ENCODE measurements at regions not wholly inside any gene's neighbourhood (a gene's known extent, or its start where the extent isn't known, plus 50 kb on each side); places are given as distances from the start of the nearest gene placed in this dataset.

GRCh38 chr15:45946111-45946510 is 311.3 kb downstream of the SQOR start:
- no peak for DNase-seq
- Histone ChIP-seq H3K27ac (ENCODE audit: low read depth, low read length) (no peak overlapping the region), H3K27me3 (ENCODE audit: insufficient read depth, low read length, poor library complexity, severe bottlenecking) (no peaks in the 10 kb centered on the region), H3K9me3 (ENCODE audit: low read length) (no peaks in the 10 kb centered on the region), H3K36me3 (ENCODE audit: insufficient read depth, low read length) (no peaks in the 10 kb centered on the region), H3K4me1 (ENCODE audit: insufficient read depth, low read length) (no peaks in the 10 kb centered on the region), H3K4me3 (ENCODE audit: low read length) (no peak overlapping the region)
- ChIA-PET POLR2A (no interaction called here), CTCF (no interaction called here)
- Mint-ChIP-seq H3K4me3 (no peak overlapping the region), H3K9me3 (peaks cover 2 to 13% (median 2%) of the 10 kb centered on the region in 5 donors), H3K27me3 (peaks cover 0 to 6% of the 10 kb centered on the region in 2 donors), H3K36me3 (peaks cover 0 to 4% (median 0%) of the 10 kb centered on the region in 3 donors), H3K27ac (no peak overlapping the region), H3K4me1 (no peaks in the 10 kb centered on the region)

- H3K27me3 ChIP-seq (ENCODE audit: insufficient read depth, low read length, poor library complexity, severe bottlenecking), result no peaks in the 10 kb centered on the region
- H3K36me3 ChIP-seq (ENCODE audit: insufficient read depth, low read length), result no peaks in the 10 kb centered on the region
- peaks cover 0 to 4% (median 0%) of the 10 kb centered on the region in 3 donors for H3K36me3 Mint-ChIP-seq
- ChIA-PET POLR2A (no interaction called here), CTCF (no interaction called here)
- no peaks in the 10 kb centered on the region for H3K9me3 ChIP-seq (ENCODE audit: low read length)
- H3K4me1 ChIP-seq (ENCODE audit: insufficient read depth, low read length), result no peaks in the 10 kb centered on the region
- no peak overlapping the region for H3K27ac ChIP-seq (ENCODE audit: low read depth, low read length)
- H3K9me3 Mint-ChIP-seq, result peaks cover 2 to 15% (median 4%) of the 10 kb centered on the region in 5 donors
- peaks cover 0 to 8% of the 10 kb centered on the region in 2 donors for H3K27me3 Mint-ChIP-seq
- no peaks in the 10 kb centered on the region for H3K4me1 Mint-ChIP-seq
- H3K4me3 Mint-ChIP-seq, result no peak overlapping the region
- H3K4me3 ChIP-seq (ENCODE audit: low read length), result no peak overlapping the region
- no peak for DNase-seq
- no peak overlapping the region for H3K27ac Mint-ChIP-seq
Observed at GRCh38 chr15:45948181-45948621, 313.4 kb downstream of the SQOR start.

DNA sequence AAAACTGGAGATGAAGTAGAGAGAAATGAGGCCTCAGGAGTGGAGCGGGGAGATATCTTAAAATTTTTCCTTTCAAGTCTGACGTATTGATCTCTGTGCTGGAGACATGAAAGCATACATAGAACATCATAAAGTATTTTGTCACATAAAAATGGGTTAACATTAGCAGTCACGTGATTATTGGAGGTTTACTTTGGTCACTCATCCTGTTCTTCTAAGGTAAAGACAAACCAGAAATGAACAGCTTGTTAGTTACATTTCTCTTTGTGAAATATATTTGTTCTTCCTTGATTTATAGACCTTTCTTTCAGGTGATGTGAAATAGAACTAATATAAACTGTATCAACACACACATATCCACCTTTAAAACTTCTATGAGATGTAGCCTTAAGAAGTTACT is 324.1 kb downstream of the SQOR start:
- Mint-ChIP-seq H3K4me3 (no peak overlapping the region), H3K27me3 (no peaks in the 10 kb centered on the region), H3K9me3 (peaks cover 19 to 33% (median 28%) of the 10 kb centered on the region in 5 donors), H3K4me1 (no peaks in the 10 kb centered on the region), H3K27ac (no peak overlapping the region), H3K36me3 (peaks cover 0 to 3% (median 0%) of the 10 kb centered on the region in 3 donors)
- no peaks in the 10 kb centered on the region for H3K4me1 ChIP-seq (ENCODE audit: insufficient read depth, low read length)
- no peak overlapping the region for H3K4me3 ChIP-seq (ENCODE audit: low read length)
- H3K36me3 ChIP-seq (ENCODE audit: insufficient read depth, low read length), result no peaks in the 10 kb centered on the region
- H3K9me3 ChIP-seq (ENCODE audit: low read length), result no peaks in the 10 kb centered on the region
- no peak for DNase-seq
- no peak overlapping the region for H3K27ac ChIP-seq (ENCODE audit: low read depth, low read length)
- POLR2A ChIA-PET, result no interaction called here
- H3K27me3 ChIP-seq (ENCODE audit: insufficient read depth, low read length, poor library complexity, severe bottlenecking), result no peaks in the 10 kb centered on the region
- CTCF ChIA-PET, result no interaction called here

DNA sequence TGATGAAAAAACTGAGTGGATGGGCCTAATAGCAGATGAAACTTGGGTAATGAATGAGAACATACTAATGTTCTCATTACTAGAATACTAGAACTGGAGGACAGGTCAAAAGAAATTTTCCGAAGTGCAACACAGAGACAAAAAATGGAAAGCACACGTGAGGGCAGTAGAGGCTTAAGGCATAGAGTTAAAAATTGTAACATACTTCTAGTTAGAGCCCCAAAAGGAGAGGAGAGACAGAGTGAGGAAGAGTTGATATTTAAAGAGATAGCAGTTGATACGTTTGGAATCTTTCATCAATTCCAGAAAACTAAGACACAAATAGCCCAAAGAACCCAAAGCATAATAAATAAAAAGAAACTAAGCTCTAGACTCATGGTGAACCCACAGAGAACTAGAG is 327.9 kb downstream of the SQOR start:
- Mint-ChIP-seq H3K27ac (no peak overlapping the region), H3K4me1 (no peaks in the 10 kb centered on the region), H3K36me3 (peaks cover 0 to 3% (median 0%) of the 10 kb centered on the region in 3 donors), H3K27me3 (no peaks in the 10 kb centered on the region), H3K9me3 (peaks cover 16 to 28% (median 26%) of the 10 kb centered on the region in 5 donors), H3K4me3 (no peak overlapping the region)
- H3K27me3 ChIP-seq (ENCODE audit: insufficient read depth, low read length, poor library complexity, severe bottlenecking), result no peaks in the 10 kb centered on the region
- H3K27ac ChIP-seq (ENCODE audit: low read depth, low read length), result no peak overlapping the region
- H3K9me3 ChIP-seq (ENCODE audit: low read length), result no peaks in the 10 kb centered on the region
- no peaks in the 10 kb centered on the region for H3K4me1 ChIP-seq (ENCODE audit: insufficient read depth, low read length)
- no peak overlapping the region for H3K4me3 ChIP-seq (ENCODE audit: low read length)
- no peaks in the 10 kb centered on the region for H3K36me3 ChIP-seq (ENCODE audit: insufficient read depth, low read length)
- ChIA-PET CTCF (no interaction called here), POLR2A (no interaction called here)
- DNase-seq, result no peak

GRCh38 chr15:45970542-45970941 is 335.7 kb downstream of the SQOR start:
- CTCF ChIA-PET, result no interaction called here
- no peak overlapping the region for H3K27ac Mint-ChIP-seq
- no peaks in the 10 kb centered on the region for H3K9me3 ChIP-seq (ENCODE audit: low read length)
- no peaks in the 10 kb centered on the region for H3K4me1 Mint-ChIP-seq
- POLR2A ChIA-PET, result no interaction called here
- H3K27ac ChIP-seq (ENCODE audit: low read depth, low read length), result no peak overlapping the region
- H3K36me3 ChIP-seq (ENCODE audit: insufficient read depth, low read length), result no peaks in the 10 kb centered on the region
- H3K27me3 ChIP-seq (ENCODE audit: insufficient read depth, low read length, poor library complexity, severe bottlenecking), result no peaks in the 10 kb centered on the region
- no peak for DNase-seq
- H3K4me3 Mint-ChIP-seq, result no peak overlapping the region
- H3K36me3 Mint-ChIP-seq, result no peaks in the 10 kb centered on the region
- no peak overlapping the region for H3K4me3 ChIP-seq (ENCODE audit: low read length)
- no peaks in the 10 kb centered on the region for H3K4me1 ChIP-seq (ENCODE audit: insufficient read depth, low read length)
- no peaks in the 10 kb centered on the region for H3K27me3 Mint-ChIP-seq
- peaks cover 0 to 6% (median 4%) of the 10 kb centered on the region in 5 donors for H3K9me3 Mint-ChIP-seq

DNA sequence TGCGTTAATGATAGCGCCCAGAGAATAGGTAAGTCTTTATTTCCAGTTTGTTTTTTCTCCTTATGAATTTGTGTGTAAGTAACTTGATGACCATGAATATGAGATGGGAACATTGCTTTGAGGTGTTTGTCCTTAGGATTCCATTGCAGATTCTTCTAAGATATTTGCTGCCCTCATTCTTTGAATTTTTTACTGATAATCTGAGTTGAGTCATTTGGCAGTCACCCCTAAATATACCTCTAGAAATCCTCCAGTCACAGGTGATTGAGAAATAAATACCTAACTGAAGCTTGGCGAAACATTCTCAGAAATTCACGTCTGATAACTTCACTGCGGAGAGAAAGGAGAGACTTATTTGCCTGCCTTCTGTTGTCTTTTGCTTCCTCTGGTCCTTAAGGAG is 345.5 kb downstream of the SQOR start:
- Mint-ChIP-seq H3K27ac (no peak overlapping the region), H3K36me3 (no peaks in the 10 kb centered on the region), H3K4me1 (no peaks in the 10 kb centered on the region), H3K4me3 (no peak overlapping the region), H3K9me3 (peaks cover 0 to 8% (median 0%) of the 10 kb centered on the region in 5 donors), H3K27me3 (peaks cover 0 to 5% of the 10 kb centered on the region in 2 donors)
- Histone ChIP-seq H3K27me3 (ENCODE audit: insufficient read depth, low read length, poor library complexity, severe bottlenecking) (no peaks in the 10 kb centered on the region), H3K27ac (ENCODE audit: low read depth, low read length) (no peak overlapping the region), H3K36me3 (ENCODE audit: insufficient read depth, low read length) (no peaks in the 10 kb centered on the region), H3K4me1 (ENCODE audit: insufficient read depth, low read length) (no peaks in the 10 kb centered on the region), H3K9me3 (ENCODE audit: low read length) (no peaks in the 10 kb centered on the region), H3K4me3 (ENCODE audit: low read length) (no peak overlapping the region)
- ChIA-PET CTCF (no interaction called here), POLR2A (no interaction called here)
- DNase-seq, result no peak

DNA sequence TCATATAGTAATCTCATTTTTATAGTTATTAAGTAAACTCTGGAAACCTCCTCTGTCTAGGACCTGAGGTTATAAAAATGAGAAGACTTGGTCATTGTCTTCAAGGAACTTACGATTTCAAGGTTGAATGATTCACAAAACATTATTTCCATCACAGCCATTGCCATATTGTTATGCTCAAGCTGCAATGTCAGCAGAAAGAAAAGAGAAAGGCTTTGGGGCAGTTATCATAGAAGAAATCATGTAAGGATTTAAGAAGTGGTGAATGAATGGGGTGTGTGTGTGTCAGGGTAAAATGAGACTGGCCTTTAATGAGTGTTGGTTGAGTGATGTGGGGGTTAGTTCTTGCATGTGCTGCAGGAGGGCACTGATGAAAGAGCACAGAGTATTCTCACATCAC is 346.8 kb downstream of the SQOR start:
- H3K36me3 Mint-ChIP-seq, result no peaks in the 10 kb centered on the region
- Histone ChIP-seq H3K4me3 (ENCODE audit: low read length) (no peak overlapping the region), H3K4me1 (ENCODE audit: insufficient read depth, low read length) (no peaks in the 10 kb centered on the region), H3K9me3 (ENCODE audit: low read length) (no peaks in the 10 kb centered on the region), H3K36me3 (ENCODE audit: insufficient read depth, low read length) (no peaks in the 10 kb centered on the region), H3K27ac (ENCODE audit: low read depth, low read length) (no peak overlapping the region), H3K27me3 (ENCODE audit: insufficient read depth, low read length, poor library complexity, severe bottlenecking) (no peaks in the 10 kb centered on the region)
- H3K27me3 Mint-ChIP-seq, result peaks cover 0 to 5% of the 10 kb centered on the region in 2 donors
- no peak for DNase-seq
- H3K27ac Mint-ChIP-seq, result no peak overlapping the region
- no peak overlapping the region for H3K4me3 Mint-ChIP-seq
- CTCF ChIA-PET, result no interaction called here
- no peaks in the 10 kb centered on the region for H3K4me1 Mint-ChIP-seq
- POLR2A ChIA-PET, result no interaction called here
- peaks cover 0 to 8% (median 0%) of the 10 kb centered on the region in 5 donors for H3K9me3 Mint-ChIP-seq

- H3K27ac ChIP-seq (ENCODE audit: low read depth, low read length), result no peak overlapping the region
- POLR2A ChIA-PET, result no interaction called here
- H3K4me3 ChIP-seq (ENCODE audit: low read length), result no peak overlapping the region
- H3K9me3 Mint-ChIP-seq, result peaks cover 7 to 20% (median 12%) of the 10 kb centered on the region in 5 donors
- H3K36me3 ChIP-seq (ENCODE audit: insufficient read depth, low read length), result no peaks in the 10 kb centered on the region
- H3K27ac Mint-ChIP-seq, result no peak overlapping the region
- H3K36me3 Mint-ChIP-seq, result peaks cover 0 to 2% (median 0%) of the 10 kb centered on the region in 3 donors
- CTCF ChIA-PET, result no interaction called here
- H3K27me3 ChIP-seq (ENCODE audit: insufficient read depth, low read length, poor library complexity, severe bottlenecking), result no peaks in the 10 kb centered on the region
- no peaks in the 10 kb centered on the region for H3K4me1 ChIP-seq (ENCODE audit: insufficient read depth, low read length)
- no peak overlapping the region for H3K4me3 Mint-ChIP-seq
- peaks cover 0 to 2% of the 10 kb centered on the region in 2 donors for H3K27me3 Mint-ChIP-seq
- no peaks in the 10 kb centered on the region for H3K4me1 Mint-ChIP-seq
- no peak for DNase-seq
- no peaks in the 10 kb centered on the region for H3K9me3 ChIP-seq (ENCODE audit: low read length)
Observed at GRCh38 chr15:45991863-45992262, 357.0 kb downstream of the SQOR start.

- no peak overlapping the region for H3K4me3 ChIP-seq (ENCODE audit: low read length)
- H3K9me3 ChIP-seq (ENCODE audit: low read length), result no peaks in the 10 kb centered on the region
- no peaks in the 10 kb centered on the region for H3K4me1 Mint-ChIP-seq
- H3K4me3 Mint-ChIP-seq, result no peak overlapping the region
- no peak overlapping the region for H3K27ac Mint-ChIP-seq
- no peak overlapping the region for H3K27ac ChIP-seq (ENCODE audit: low read depth, low read length)
- no peaks in the 10 kb centered on the region for H3K36me3 ChIP-seq (ENCODE audit: insufficient read depth, low read length)
- H3K36me3 Mint-ChIP-seq, result no peaks in the 10 kb centered on the region
- no peak for DNase-seq
- H3K4me1 ChIP-seq (ENCODE audit: insufficient read depth, low read length), result no peaks in the 10 kb centered on the region
- peaks cover under 1 to 19% (median 10%) of the 10 kb centered on the region in 5 donors for H3K9me3 Mint-ChIP-seq
- no peaks in the 10 kb centered on the region for H3K27me3 ChIP-seq (ENCODE audit: insufficient read depth, low read length, poor library complexity, severe bottlenecking)
- H3K27me3 Mint-ChIP-seq, result peaks cover 0 to 3% of the 10 kb centered on the region in 2 donors
- ChIA-PET CTCF (no interaction called here), POLR2A (no interaction called here)
Observed at GRCh38 chr15:45993072-45993471, 358.2 kb downstream of the SQOR start.

All from CD8-positive, alpha-beta memory T cell (primary cell).